CD14-positive monocyte (primary cell): ENCODE measurements at regions not wholly inside any gene's neighbourhood (a gene's known extent, or its start where the extent isn't known, plus 50 kb on each side); places are given as distances from the start of the nearest gene placed in this dataset.

ENCODE experiments used
- DNase-seq, 3 donors: peaks; one replicate each; pipeline ENCODE4 v3.0.0-alpha.2; 2011 to 2022
- H2AFZ ChIP-seq: 2 replicates; pipeline ENCODE4 v1.6.0; 2012; ENCODE audit warnings: mild to moderate bottlenecking, low read depth, low read length, inconsistent platforms; ENCODE audit not compliant: insufficient read depth, poor library complexity, severe bottlenecking
- H3K27ac ChIP-seq, 2 donors: 1 replicate in 1 of 2; 2 replicates in 1 of 2; pipeline ENCODE4 v1.5.1; 2012 to 2013; ENCODE audit warnings: low read length in 2 of 2, control low read depth in 1 of 2, inconsistent platforms in 1 of 2, low read depth in 1 of 2, mild to moderate bottlenecking in 1 of 2
- H3K27me3 ChIP-seq, 2 donors: one replicate each; pipeline versions ENCODE4 v1.6.0 to v1.6.1; 2011 to 2013; ENCODE audit warnings: low read length in 2 of 2; ENCODE audit not compliant: control insufficient read depth in 2 of 2, insufficient read depth in 2 of 2
- H3K36me3 ChIP-seq, 2 donors: replicated peaks in 1 of 2; 1 replicate in 1 of 2; 2 replicates in 1 of 2; pipeline versions ENCODE4 v1.5.1 to v1.6.1; 2012 to 2013; ENCODE audit warnings: low read length in 2 of 2, control low read depth in 1 of 2, inconsistent platforms in 1 of 2, mild to moderate bottlenecking in 1 of 2; ENCODE audit not compliant: insufficient read depth in 2 of 2, control insufficient read depth in 1 of 2
- H3K4me1 ChIP-seq, 2 donors: 1 replicate in 1 of 2; 2 replicates in 1 of 2; pipeline versions ENCODE4 v1.5.1 to v1.6.1; 2012 to 2013; ENCODE audit warnings: low read length in 2 of 2, control low read depth in 1 of 2, inconsistent platforms in 1 of 2, mild to moderate bottlenecking in 1 of 2, moderate library complexity in 1 of 2; ENCODE audit not compliant: insufficient read depth in 2 of 2, control insufficient read depth in 1 of 2
- H3K4me2 ChIP-seq: replicated peaks from 2 replicates; pipeline ENCODE3; 2012; ENCODE audit warnings: low read length, moderate library complexity, mild to moderate bottlenecking; ENCODE audit not compliant: poor library complexity, severe bottlenecking; ENCODE audit errors: extremely low read depth
- H3K4me3 ChIP-seq, 3 experiments: fragments of 200-600 bp in 1 of 3; sonication (generic) in 1 of 3; replicated peaks in 1 of 3; 1 replicate in 2 of 3; 2 replicates in 1 of 3; pipeline ENCODE4 v1.5.1; 2011 to 2013; ENCODE audit warnings: low read length in 3 of 3, mild to moderate bottlenecking in 3 of 3, control low read depth in 2 of 3, low read depth in 2 of 3, inconsistent platforms in 1 of 3, moderate library complexity in 1 of 3
- H3K79me2 ChIP-seq: 2 replicates; pipeline ENCODE4 v1.6.0; 2012; ENCODE audit warnings: mild to moderate bottlenecking, control low read depth, inconsistent platforms, low read length, moderate library complexity; ENCODE audit not compliant: insufficient read depth
- H3K9ac ChIP-seq: 2 replicates; pipeline ENCODE4 v1.6.0; 2017; ENCODE audit warnings: low read length, mild to moderate bottlenecking; ENCODE audit not compliant: insufficient read depth, poor library complexity, severe bottlenecking
- H3K9me3 ChIP-seq, 2 donors: replicated peaks in 1 of 2; 1 replicate in 1 of 2; 2 replicates in 1 of 2; pipeline versions ENCODE4 v1.5.1 to v1.6.1; 2012 to 2013; ENCODE audit warnings: low read length in 2 of 2, control low read depth in 1 of 2; ENCODE audit not compliant: control insufficient read depth in 1 of 2, insufficient read depth in 1 of 2
- H4K20me1 ChIP-seq: 2 replicates; pipeline ENCODE4 v1.6.0; 2012; ENCODE audit warnings: mild to moderate bottlenecking, low read length, control low read depth, moderate library complexity; ENCODE audit not compliant: insufficient read depth
- H3K27ac Mint-ChIP-seq, 7 donors: one replicate each; pipeline ENCODE4 v1.8.0; 2020; ENCODE audit warnings: mild to moderate bottlenecking in 7 of 7, mixed read lengths in 7 of 7, moderate library complexity in 6 of 7, inconsistent platforms in 2 of 7
- H3K27me3 Mint-ChIP-seq, 3 donors: one replicate each; pipeline ENCODE4 v1.8.0; 2021 to 2022; ENCODE audit warnings: low read depth in 3 of 3, mild to moderate bottlenecking in 3 of 3, mixed read lengths in 3 of 3, moderate library complexity in 3 of 3, inconsistent platforms in 1 of 3
- H3K36me3 Mint-ChIP-seq, 2 donors: one replicate each; pipeline ENCODE4 v1.8.0; 2020; ENCODE audit warnings: mixed read lengths in 2 of 2, inconsistent platforms in 1 of 2, mild to moderate bottlenecking in 1 of 2
- H3K4me1 Mint-ChIP-seq: one replicate; pipeline ENCODE4 v1.8.0; 2020; ENCODE audit warnings: mild to moderate bottlenecking, mixed read lengths
- H3K4me3 Mint-ChIP-seq, 2 donors: one replicate each; pipeline ENCODE4 v1.8.0; 2020; ENCODE audit warnings: mild to moderate bottlenecking in 2 of 2, mixed read lengths in 2 of 2, moderate library complexity in 1 of 2
- H3K9me3 Mint-ChIP-seq, 7 donors: one replicate each; pipeline ENCODE4 v1.8.0; 2020 to 2022; ENCODE audit warnings: mixed read lengths in 7 of 7, mild to moderate bottlenecking in 6 of 7, moderate library complexity in 6 of 7, inconsistent platforms in 2 of 7
- CTCF ChIP-seq: fragments of 200-600 bp; IDR thresholded peaks from one replicate; pipeline ENCODE4 v1.8.0; 2022; ENCODE audit warnings: antibody characterized with exemption, mild to moderate bottlenecking
- WGBS: methylation state at CpG from one replicate; pipeline ENCODE4 v1.1.5; 2013; ENCODE audit warnings: missing lambda C conversion rate; ENCODE audit not compliant: insufficient coverage; 5-methylcytosine and 5-hydroxymethylcytosine counted together
- intact Hi-C, 2 donors: fragments of 100-400 bp; cut with micrococcal nuclease; formaldehyde crosslinking; loops; one replicate each; pipeline versions ENCODE4 v1.15.0 to v1.15.1; 2023

- Mint-ChIP-seq H3K36me3 (no peaks in the 10 kb centered on the region), H3K27ac (no peak overlapping the region), H3K9me3 (peaks cover 0 to 3% (median 0%) of the 10 kb centered on the region in 7 donors), H3K4me3 (no peak overlapping the region), H3K27me3 (no peaks in the 10 kb centered on the region), H3K4me1 (no peaks in the 10 kb centered on the region)
- TF ChIP-seq CTCF: no peak
- no peaks in the 10 kb centered on the region for H3K9me3 ChIP-seq
- DNase-seq: no peak
- no peak overlapping the region for H3K9ac ChIP-seq
- H4K20me1 ChIP-seq: no peaks in the 10 kb centered on the region
- no CpG with 5 or more reads among the region's 3 CpGs for WGBS
- intact Hi-C loops: no loop called here
- no peak overlapping the region for H3K4me2 ChIP-seq
- no peak overlapping the region for H2AFZ ChIP-seq
- H3K27ac ChIP-seq: no peak overlapping the region
- H3K4me3 ChIP-seq: no peak overlapping the region
- no peaks in the 10 kb centered on the region for H3K4me1 ChIP-seq
- no peaks in the 10 kb centered on the region for H3K79me2 ChIP-seq
- no peaks in the 10 kb centered on the region for H3K27me3 ChIP-seq
- no peaks in the 10 kb centered on the region for H3K36me3 ChIP-seq
These were observed 101.6 kb upstream of the MAP9 start for GRCh38 chr4:155478336-155478835.

GRCh38 chr4:155474758-155475157 lies 98.0 kb upstream of the MAP9 start:
- Histone ChIP-seq H3K4me2 (no peak overlapping the region), H4K20me1 (no peaks in the 10 kb centered on the region), H3K36me3 (no peaks in the 10 kb centered on the region), H2AFZ (no peak overlapping the region), H3K4me3 (no peak overlapping the region), H3K9me3 (no peaks in the 10 kb centered on the region), H3K4me1 (no peaks in the 10 kb centered on the region), H3K27me3 (no peaks in the 10 kb centered on the region), H3K27ac (no peak overlapping the region), H3K79me2 (no peaks in the 10 kb centered on the region), H3K9ac (no peak overlapping the region)
- no peaks in the 10 kb centered on the region for H3K4me1 Mint-ChIP-seq
- WGBS: no CpG with 5 or more reads among the region's 5 CpGs
- H3K27me3 Mint-ChIP-seq: no peaks in the 10 kb centered on the region
- TF ChIP-seq CTCF: no peak
- no peaks in the 10 kb centered on the region for H3K36me3 Mint-ChIP-seq
- H3K27ac Mint-ChIP-seq: no peak overlapping the region
- intact Hi-C loops: no loop called here
- no peak for DNase-seq
- peaks cover 0 to 7% (median 2%) of the 10 kb centered on the region in 7 donors for H3K9me3 Mint-ChIP-seq
- H3K4me3 Mint-ChIP-seq: no peak overlapping the region
